ENCODE measurements at regions not wholly inside any gene's neighbourhood (a gene's known extent, or its start where the extent isn't known, plus 50 kb on each side); places are given as distances from the start of the nearest gene placed in this dataset.

- H3K9me3 Mint-ChIP-seq, result peaks cover 3% of the 10 kb centered on the region
- no peaks in the 10 kb centered on the region for H3K4me1 Mint-ChIP-seq
- H3K4me3 Mint-ChIP-seq, result no peak overlapping the region
- peaks cover 2% of the 10 kb centered on the region for H3K27me3 Mint-ChIP-seq (ENCODE audit: low read depth, poor library complexity)
- H3K36me3 Mint-ChIP-seq (ENCODE audit: low read depth), result no peaks in the 10 kb centered on the region
- no peak for DNase-seq
- H3K27ac Mint-ChIP-seq, result no peak overlapping the region
- no peak for TF ChIP-seq CTCF (IDR thresholded peaks at IDR 0.05)
Measured at GRCh38 chr12:19021240-19021639, 108.3 kb upstream of the PLEKHA5 start.

GRCh38 chr12:19021646-19022045 is 107.9 kb upstream of the PLEKHA5 start:
- H3K27ac Mint-ChIP-seq, result no peak overlapping the region

GRCh38 chr12:19025582-19025981 is 104.0 kb upstream of the PLEKHA5 start:
- H3K9me3 Mint-ChIP-seq, result peaks cover 3% of the 10 kb centered on the region
- no peak for DNase-seq
- TF ChIP-seq CTCF (IDR thresholded peaks at IDR 0.05), result no peak
- no peak overlapping the region for H3K4me3 Mint-ChIP-seq
- no peaks in the 10 kb centered on the region for H3K36me3 Mint-ChIP-seq (ENCODE audit: low read depth)
- H3K27ac Mint-ChIP-seq, result peak overlapping the region; percentile 76
- peaks cover 5% of the 10 kb centered on the region for H3K4me1 Mint-ChIP-seq
- H3K27me3 Mint-ChIP-seq (ENCODE audit: low read depth, poor library complexity), result peaks cover 2% of the 10 kb centered on the region

More at GRCh38 chr12:19021646-19022045, 107.9 kb upstream of the PLEKHA5 start:
- H3K4me1 Mint-ChIP-seq, result no peaks in the 10 kb centered on the region
- H3K27me3 Mint-ChIP-seq (ENCODE audit: low read depth, poor library complexity), result peaks cover 2% of the 10 kb centered on the region
- H3K36me3 Mint-ChIP-seq (ENCODE audit: low read depth), result no peaks in the 10 kb centered on the region
- no peak for TF ChIP-seq CTCF (IDR thresholded peaks at IDR 0.05)
- DNase-seq, result no peak
- no peak overlapping the region for H3K4me3 Mint-ChIP-seq
- peaks cover 3% of the 10 kb centered on the region for H3K9me3 Mint-ChIP-seq

- peaks cover 5% of the 10 kb centered on the region for H3K4me1 Mint-ChIP-seq
- H3K36me3 Mint-ChIP-seq (ENCODE audit: low read depth), result no peaks in the 10 kb centered on the region
- no peak for TF ChIP-seq CTCF (IDR thresholded peaks at IDR 0.05)
- no peak for DNase-seq
- H3K27ac Mint-ChIP-seq, result peak overlapping the region; percentile 76
- peaks cover 6% of the 10 kb centered on the region for H3K9me3 Mint-ChIP-seq
- peaks cover 2% of the 10 kb centered on the region for H3K27me3 Mint-ChIP-seq (ENCODE audit: low read depth, poor library complexity)
- no peak overlapping the region for H3K4me3 Mint-ChIP-seq
Measured at GRCh38 chr12:19026034-19026433, 103.5 kb upstream of the PLEKHA5 start.

- no peak for TF ChIP-seq CTCF (IDR thresholded peaks at IDR 0.05)
- DNase-seq, result no peak
- H3K4me3 Mint-ChIP-seq, result no peak overlapping the region
- peaks cover 2% of the 10 kb centered on the region for H3K27me3 Mint-ChIP-seq (ENCODE audit: low read depth, poor library complexity)
- peaks cover 5% of the 10 kb centered on the region for H3K4me1 Mint-ChIP-seq
- H3K9me3 Mint-ChIP-seq, result peaks cover 13% of the 10 kb centered on the region
- H3K27ac Mint-ChIP-seq, result no peak overlapping the region
- H3K36me3 Mint-ChIP-seq (ENCODE audit: low read depth), result peaks cover 3% of the 10 kb centered on the region
Measured at GRCh38 chr12:19026614-19027488, 102.7 kb upstream of the PLEKHA5 start.

- peaks cover 7% of the 10 kb centered on the region for H3K4me1 Mint-ChIP-seq
- DNase-seq, result no peak
- H3K9me3 Mint-ChIP-seq, result peaks cover 46% of the 10 kb centered on the region
- no peak for TF ChIP-seq CTCF (IDR thresholded peaks at IDR 0.05)
- H3K27ac Mint-ChIP-seq, result no peak overlapping the region
- no peaks in the 10 kb centered on the region for H3K27me3 Mint-ChIP-seq (ENCODE audit: low read depth, poor library complexity)
- peaks cover 5% of the 10 kb centered on the region for H3K36me3 Mint-ChIP-seq (ENCODE audit: low read depth)
- H3K4me3 Mint-ChIP-seq, result no peak overlapping the region
Measured at GRCh38 chr12:19030180-19030579, 99.4 kb upstream of the PLEKHA5 start.
